Parathyroid adenoma (tissue), 2 donors: ENCODE measurements at regions not wholly inside any gene's neighbourhood (a gene's known extent, or its start where the extent isn't known, plus 50 kb on each side); places are given as distances from the start of the nearest gene placed in this dataset.
"Not testable (repeated sequence)": the region's sequence is repeated elsewhere in the genome, so short reads cannot be mapped to it uniquely, and the experiment has no call there.

Experiments
- H2AFZ ChIP-seq: fragments of 300-600 bp; sonication (generic); one replicate; pipeline ENCODE4 v1.7.0; 2017; ENCODE audit warnings: antibody characterized with exemption, mild to moderate bottlenecking
- H3K27ac ChIP-seq: fragments of 300-600 bp; sonication (generic); one replicate; pipeline ENCODE4 v1.7.0; 2017
- H3K27me3 ChIP-seq: fragments of 300-600 bp; sonication (generic); one replicate; pipeline ENCODE4 v1.7.0; 2017; ENCODE audit warnings: low read length; ENCODE audit not compliant: control insufficient read depth, insufficient read depth
- H3K36me3 ChIP-seq: fragments of 300-600 bp; sonication (generic); one replicate; pipeline ENCODE4 v1.7.0; 2017; ENCODE audit warnings: low read length; ENCODE audit not compliant: control insufficient read depth, insufficient read depth
- H3K4me1 ChIP-seq: fragments of 300-600 bp; sonication (generic); one replicate; pipeline ENCODE4 v1.7.0; 2017; ENCODE audit warnings: control low read depth
- H3K4me2 ChIP-seq: fragments of 300-600 bp; sonication (generic); one replicate; pipeline ENCODE4 v1.7.0; 2017; ENCODE audit warnings: low read length
- H3K4me3 ChIP-seq: fragments of 300-600 bp; sonication (generic); one replicate; pipeline ENCODE4 v1.7.0; 2017; ENCODE audit warnings: low read depth, low read length
- H3K79me2 ChIP-seq: fragments of 300-600 bp; sonication (generic); one replicate; pipeline ENCODE4 v1.7.0; 2017; ENCODE audit warnings: control low read depth
- H3K9ac ChIP-seq: fragments of 300-600 bp; sonication (generic); one replicate; pipeline ENCODE4 v1.7.0; 2017; ENCODE audit warnings: mild to moderate bottlenecking
- H3K9me3 ChIP-seq: fragments of 300-600 bp; sonication (generic); one replicate; pipeline ENCODE4 v1.7.0; 2017; ENCODE audit warnings: low read length; ENCODE audit not compliant: control insufficient read depth
- CTCF ChIP-seq: fragments of 300-600 bp; sonication (generic); IDR thresholded peaks from one replicate; pipeline ENCODE4 v1.7.0; 2017; ENCODE audit warnings: antibody characterized with exemption, mild to moderate bottlenecking
- donor health status: primary hyperparathyroidism.

- Histone ChIP-seq H3K27me3 (no peaks in the 10 kb centered on the region), H3K4me3 (no peak overlapping the region), H3K4me2 (no peak overlapping the region), H3K9me3 (no peaks in the 10 kb centered on the region), H3K9ac (no peak overlapping the region), H3K27ac (no peak overlapping the region), H3K79me2 (no peaks in the 10 kb centered on the region), H2AFZ (no peak overlapping the region), H3K36me3 (no peaks in the 10 kb centered on the region), H3K4me1 (no peaks in the 10 kb centered on the region)
- TF ChIP-seq CTCF, result no peak
These were observed 778.6 kb downstream of the CDH11 start for GRCh38 chr16:64343061-64343819.

- H3K9ac ChIP-seq, H3K9me3 ChIP-seq, H3K36me3 ChIP-seq, H3K4me2 ChIP-seq, H3K4me3 ChIP-seq, H3K27me3 ChIP-seq, H3K27ac ChIP-seq, H3K79me2 ChIP-seq, H3K4me1 ChIP-seq, H2AFZ ChIP-seq: not testable (repeated sequence)
These were observed 780.5 kb downstream of the CDH11 start for GRCh38 chr16:64341336-64341735.

- Histone ChIP-seq H3K79me2 (no peaks in the 10 kb centered on the region), H3K4me1 (no peaks in the 10 kb centered on the region), H3K27me3 (no peaks in the 10 kb centered on the region), H3K4me3 (no peak overlapping the region), H2AFZ (no peak overlapping the region), H3K9me3 (no peaks in the 10 kb centered on the region), H3K9ac (no peak overlapping the region), H3K4me2 (no peak overlapping the region), H3K27ac (no peak overlapping the region), H3K36me3 (no peaks in the 10 kb centered on the region)
- no peak for TF ChIP-seq CTCF
These were observed 782.7 kb downstream of the CDH11 start for GRCh38 chr16:64339052-64339770.

GRCh38 chr16:64321881-64322280 is 800.0 kb downstream of the CDH11 start:
- Histone ChIP-seq H3K9ac (no peak overlapping the region), H3K4me3 (no peak overlapping the region), H3K79me2 (no peaks in the 10 kb centered on the region), H3K4me1 (no peaks in the 10 kb centered on the region), H3K4me2 (no peak overlapping the region), H3K27me3 (no peaks in the 10 kb centered on the region), H3K27ac (no peak overlapping the region), H2AFZ (no peak overlapping the region), H3K9me3 (no peaks in the 10 kb centered on the region), H3K36me3 (no peaks in the 10 kb centered on the region)
- TF ChIP-seq CTCF, result no peak

- Histone ChIP-seq H3K27me3 (no peaks in the 10 kb centered on the region), H3K36me3 (no peaks in the 10 kb centered on the region), H3K4me3 (no peak overlapping the region), H3K79me2 (no peaks in the 10 kb centered on the region), H3K4me1 (no peaks in the 10 kb centered on the region), H3K4me2 (no peak overlapping the region), H2AFZ (no peak overlapping the region), H3K27ac (no peak overlapping the region), H3K9ac (no peak overlapping the region), H3K9me3 (no peaks in the 10 kb centered on the region)
- TF ChIP-seq CTCF, result no peak
These were observed 800.8 kb downstream of the CDH11 start for GRCh38 chr16:64321066-64321465.
